Breast epithelium (tissue), 4 donors: ENCODE measurements at regions not wholly inside any gene's neighbourhood (a gene's known extent, or its start where the extent isn't known, plus 50 kb on each side); places are given as distances from the start of the nearest gene placed in this dataset.

Source experiments
- DNase-seq, 2 donors: peaks; one replicate each; pipeline ENCODE4 v3.0.0-alpha.2; 2019; ENCODE audit warnings: low spot score in 2 of 2
- H3K27ac ChIP-seq, 2 donors: fragments of 200-600 bp; sonication (generic) in 1 of 2; one replicate each; pipeline ENCODE4 v1.5.1; 2016 to 2019; ENCODE audit warnings: mild to moderate bottlenecking in 1 of 2
- H3K27me3 ChIP-seq, 2 donors: fragments of 200-600 bp; sonication (generic) in 1 of 2; one replicate each; pipeline versions ENCODE4 v1.5.1 to v1.6.0; 2017 to 2019; ENCODE audit warnings: control low read depth in 1 of 2, mild to moderate bottlenecking in 1 of 2
- H3K36me3 ChIP-seq: fragments of 200-600 bp; one replicate; pipeline ENCODE4 v1.5.1; 2019
- H3K4me1 ChIP-seq, 2 donors: fragments of 200-600 bp; sonication (generic); one replicate each; pipeline ENCODE4 v1.5.1; 2016 to 2019; ENCODE audit warnings: control low read depth in 1 of 2
- H3K4me3 ChIP-seq, 3 donors: fragments of 200-600 bp; sonication (generic); 1 replicate in 2 of 3; 2 replicates in 1 of 3; pipeline ENCODE4 v1.5.1; 2016 to 2019; ENCODE audit warnings: mild to moderate bottlenecking in 3 of 3, moderate library complexity in 2 of 3
- H3K9me3 ChIP-seq, 2 donors: fragments of 200-600 bp; sonication (generic) in 1 of 2; one replicate each; pipeline ENCODE4 v1.5.1; 2016 to 2019; ENCODE audit warnings: control low read depth in 1 of 2
- CTCF ChIP-seq, 3 donors: fragments of 450-650 bp; IDR thresholded peaks; one replicate each; pipeline ENCODE4 v1.5.1; 2016 to 2017; ENCODE audit warnings: antibody characterized with exemption in 3 of 3, mild to moderate bottlenecking in 3 of 3, moderate library complexity in 3 of 3
- POLR2A ChIP-seq: fragments of 450-650 bp; IDR thresholded peaks from one replicate; pipeline ENCODE4 v1.6.1; 2016; ENCODE audit warnings: antibody characterized with exemption, mild to moderate bottlenecking, moderate library complexity
- POLR2AphosphoS5 ChIP-seq, 3 donors: sonication (generic); formaldehyde crosslinking; IDR thresholded peaks; one replicate each; pipeline ENCODE4 v1.6.1; 2017; ENCODE audit warnings: antibody characterized with exemption in 3 of 3
- intact Hi-C: fragments of 100-400 bp; cut with DNase I; formaldehyde crosslinking; loops from one replicate; pipeline ENCODE4 v1.15.1; 2023; ENCODE audit warnings: low total_unique reads

GRCh38 chrX:117843749-117844148, 272.9 kb downstream of the KLHL13 start:
- H3K4me1 ChIP-seq = no peaks in the 10 kb centered on the region

GRCh38 chrX:117840645-117841044, 276.0 kb downstream of the KLHL13 start:
- Histone ChIP-seq H3K36me3 (no peaks in the 10 kb centered on the region), H3K4me3 (no peak overlapping the region), H3K27me3 (peaks cover 0 to 5% of the 10 kb centered on the region in 2 donors), H3K27ac (no peak overlapping the region), H3K4me1 (no peaks in the 10 kb centered on the region), H3K9me3 (no peaks in the 10 kb centered on the region)
- TF ChIP-seq POLR2AphosphoS5 (IDR thresholded peaks at IDR 0.05) (no peak), POLR2A (no peak), CTCF (IDR thresholded peaks at IDR 0.05) (no peak)
- intact Hi-C loops = no loop called here
- DNase-seq = no peak

More at GRCh38 chrX:117843749-117844148, 272.9 kb downstream of the KLHL13 start:
- Histone ChIP-seq H3K4me3 (no peak overlapping the region), H3K27me3 (no peaks in the 10 kb centered on the region), H3K9me3 (no peaks in the 10 kb centered on the region), H3K36me3 (no peaks in the 10 kb centered on the region), H3K27ac (no peak overlapping the region)
- TF ChIP-seq POLR2AphosphoS5 (IDR thresholded peaks at IDR 0.05) (no peak), POLR2A (no peak), CTCF (IDR thresholded peaks at IDR 0.05) (no peak)
- no peak for DNase-seq
- intact Hi-C loops = no loop called here

- no peak for TF ChIP-seq CTCF (IDR thresholded peaks at IDR 0.05)
- no peak for TF ChIP-seq POLR2AphosphoS5 (IDR thresholded peaks at IDR 0.05)
- no peak for TF ChIP-seq POLR2A
- Histone ChIP-seq H3K27ac (no peak overlapping the region), H3K9me3 (no peaks in the 10 kb centered on the region), H3K27me3 (peaks cover 0 to 5% of the 10 kb centered on the region in 2 donors), H3K4me1 (no peaks in the 10 kb centered on the region), H3K36me3 (no peaks in the 10 kb centered on the region), H3K4me3 (no peak overlapping the region)
- intact Hi-C loops = no loop called here
- no peak for DNase-seq
Measured at GRCh38 chrX:117839544-117839943, 277.1 kb downstream of the KLHL13 start.

- H3K4me3 ChIP-seq = no peak overlapping the region
- peaks cover 0 to 5% of the 10 kb centered on the region in 2 donors for H3K27me3 ChIP-seq
- H3K9me3 ChIP-seq = peaks cover 0 to 4% of the 10 kb centered on the region in 2 donors
- H3K36me3 ChIP-seq = no peaks in the 10 kb centered on the region
- no peak for DNase-seq
- H3K4me1 ChIP-seq = no peaks in the 10 kb centered on the region
- TF ChIP-seq POLR2AphosphoS5 (IDR thresholded peaks at IDR 0.05) = no peak
- no peak for TF ChIP-seq POLR2A
- no peak for TF ChIP-seq CTCF (IDR thresholded peaks at IDR 0.05)
- no peak overlapping the region for H3K27ac ChIP-seq
- intact Hi-C loops = no loop called here
Measured at GRCh38 chrX:117838581-117839331, 277.9 kb downstream of the KLHL13 start.

GRCh38 chrX:117835034-117835433, 281.6 kb downstream of the KLHL13 start:
- H3K4me1 ChIP-seq = no peaks in the 10 kb centered on the region
- no peak overlapping the region for H3K27ac ChIP-seq
- DNase-seq = no peak
- peaks cover 0 to 5% of the 10 kb centered on the region in 2 donors for H3K27me3 ChIP-seq
- intact Hi-C loops = no loop called here
- TF ChIP-seq CTCF (IDR thresholded peaks at IDR 0.05) = no peak
- no peak for TF ChIP-seq POLR2A
- TF ChIP-seq POLR2AphosphoS5 (IDR thresholded peaks at IDR 0.05) = no peak
- H3K9me3 ChIP-seq = peaks cover 6 to 15% of the 10 kb centered on the region in 2 donors
- H3K4me3 ChIP-seq = no peak overlapping the region
- H3K36me3 ChIP-seq = no peaks in the 10 kb centered on the region
